ENCODE measurements at regions not wholly inside any gene's neighbourhood (a gene's known extent, or its start where the extent isn't known, plus 50 kb on each side); places are given as distances from the start of the nearest gene placed in this dataset.

DNA sequence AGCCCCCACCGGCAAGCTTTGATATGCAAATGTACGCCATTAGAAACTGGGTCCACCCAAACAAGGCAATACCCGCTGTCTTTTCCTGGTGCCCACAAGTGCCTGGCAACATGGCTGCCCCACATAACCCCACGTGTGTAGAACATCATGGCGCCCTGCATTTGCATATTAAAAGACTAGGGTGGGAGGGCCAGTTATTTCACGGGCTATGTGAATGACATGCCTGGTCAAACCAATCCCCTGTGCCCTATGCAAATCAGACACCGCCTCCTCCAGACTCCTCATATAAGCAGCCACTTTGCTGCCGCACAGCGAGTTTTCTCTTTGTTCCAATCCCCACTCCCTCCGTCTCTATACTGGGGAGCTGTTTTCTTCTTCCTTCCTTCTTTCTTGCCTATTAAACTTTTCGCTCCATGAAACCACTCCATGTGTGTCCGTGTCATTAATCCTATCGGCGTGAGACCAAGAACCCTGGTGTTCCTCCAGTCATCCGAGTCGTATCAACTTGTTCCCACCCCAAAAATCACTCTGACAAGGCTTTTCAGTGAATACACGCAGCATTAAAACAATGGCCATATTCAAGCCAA, 112.6 kb upstream of the SORBS2 start:
- no peak for DNase-seq (ENCODE audit: low spot score)

DNA sequence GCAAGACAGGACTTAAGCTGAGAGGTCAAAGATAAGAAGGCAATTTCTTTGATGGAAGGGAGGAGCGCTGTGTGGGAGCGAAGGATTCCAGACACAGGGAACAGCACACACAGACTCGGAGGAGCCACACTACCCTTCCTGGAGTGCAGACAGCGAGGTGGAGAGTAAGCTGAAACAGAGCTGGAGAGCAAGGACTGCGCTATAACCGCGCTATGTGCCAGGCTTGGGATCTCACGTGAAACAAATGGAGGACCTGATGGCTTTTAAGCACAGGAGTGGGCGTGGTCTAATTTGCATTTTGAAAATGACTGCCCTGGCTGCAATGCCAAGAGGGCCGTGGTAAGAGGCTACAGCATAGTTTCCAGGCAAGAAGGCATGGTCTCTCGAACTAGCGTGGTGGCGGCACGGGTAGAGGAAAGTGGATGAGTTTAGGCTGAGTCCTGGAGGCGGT, 113.9 kb upstream of the SORBS2 start:
- no peak for DNase-seq (ENCODE audit: low spot score)

DNA sequence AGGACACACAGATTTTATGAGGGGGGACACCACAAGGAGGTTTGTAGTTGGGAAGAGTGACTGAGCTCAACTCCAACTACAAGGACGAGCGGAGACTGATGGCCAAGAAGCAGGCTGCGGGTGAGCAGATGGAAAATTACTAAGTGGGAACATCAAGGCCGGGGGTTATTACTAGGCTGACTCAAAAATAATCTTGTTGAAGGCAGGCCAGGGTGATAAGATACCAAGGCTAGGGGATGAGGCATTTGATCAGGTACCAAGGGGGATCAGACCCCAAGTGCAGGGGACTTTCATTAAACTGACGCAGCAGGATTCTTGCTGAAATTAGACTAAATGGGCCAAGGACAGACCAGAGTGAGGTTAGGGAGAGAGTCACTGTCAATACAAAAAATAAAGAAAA, 119.4 kb upstream of the SORBS2 start:
- DNase-seq (ENCODE audit: low spot score), result no peak

DNA sequence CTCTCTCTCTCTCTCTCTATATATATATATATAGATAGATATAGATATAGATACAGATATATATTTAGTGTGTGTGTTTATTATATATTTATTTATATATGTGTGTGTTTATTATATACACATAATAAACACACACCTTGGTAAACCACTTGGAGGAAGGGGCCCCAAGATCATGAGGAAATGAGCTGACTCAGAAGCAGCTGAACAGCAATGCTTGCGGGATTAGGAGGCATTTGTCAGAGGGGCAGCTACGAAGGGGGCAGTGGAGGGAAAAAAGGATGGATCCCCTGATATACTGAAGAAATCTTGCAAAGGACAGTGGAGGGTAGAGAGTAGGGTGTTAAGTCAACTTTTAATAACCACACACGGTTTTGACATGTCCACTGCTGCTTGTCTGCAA, 120.0 kb upstream of the SORBS2 start:
- DNase-seq (ENCODE audit: low spot score), result no peak

DNA sequence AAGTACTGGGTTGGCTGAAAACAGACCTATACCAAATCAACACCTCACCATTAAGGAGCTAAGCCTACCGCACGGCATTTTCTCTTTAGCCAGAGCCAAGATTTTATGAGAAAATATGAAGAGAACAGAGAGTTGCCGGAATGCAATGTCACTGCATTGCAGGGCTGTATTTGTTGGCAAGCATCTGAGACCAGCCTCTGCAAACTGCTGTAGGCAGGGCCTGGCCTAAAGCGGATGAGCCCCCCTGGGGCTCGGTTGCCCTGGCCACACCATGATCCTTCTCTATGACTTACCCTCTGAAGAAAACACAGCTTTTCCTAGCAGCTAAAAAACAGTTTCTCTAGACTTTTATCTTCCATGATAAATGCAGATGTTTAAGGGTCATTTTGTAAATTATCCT, 120.5 kb upstream of the SORBS2 start:
- no peak for DNase-seq (ENCODE audit: low spot score)

DNA sequence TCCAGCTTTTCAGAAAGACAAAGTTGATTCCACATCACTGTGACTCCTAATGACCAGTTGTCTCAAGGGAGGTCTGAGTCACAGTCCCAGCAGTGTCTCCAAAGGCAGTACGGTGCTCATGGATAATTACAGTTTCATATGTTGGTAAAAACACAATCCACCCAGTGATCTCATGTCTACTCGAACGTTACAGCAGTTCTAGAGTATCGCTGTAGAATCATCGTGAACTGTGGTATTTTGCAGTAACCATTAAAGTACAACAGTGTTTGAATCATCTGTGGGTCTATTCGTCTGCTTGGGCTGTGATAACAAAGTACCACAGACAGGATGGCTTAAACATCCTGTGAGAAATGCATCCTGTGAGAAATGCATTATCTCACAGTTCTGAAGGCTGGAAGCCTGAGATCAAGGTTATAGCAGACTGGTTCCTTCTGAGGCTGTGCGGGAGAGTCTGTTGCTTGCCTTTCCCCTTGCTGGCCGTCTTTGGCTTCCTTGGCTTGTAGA, 121.1 kb upstream of the SORBS2 start:
- no peak for DNase-seq (ENCODE audit: low spot score)

DNA sequence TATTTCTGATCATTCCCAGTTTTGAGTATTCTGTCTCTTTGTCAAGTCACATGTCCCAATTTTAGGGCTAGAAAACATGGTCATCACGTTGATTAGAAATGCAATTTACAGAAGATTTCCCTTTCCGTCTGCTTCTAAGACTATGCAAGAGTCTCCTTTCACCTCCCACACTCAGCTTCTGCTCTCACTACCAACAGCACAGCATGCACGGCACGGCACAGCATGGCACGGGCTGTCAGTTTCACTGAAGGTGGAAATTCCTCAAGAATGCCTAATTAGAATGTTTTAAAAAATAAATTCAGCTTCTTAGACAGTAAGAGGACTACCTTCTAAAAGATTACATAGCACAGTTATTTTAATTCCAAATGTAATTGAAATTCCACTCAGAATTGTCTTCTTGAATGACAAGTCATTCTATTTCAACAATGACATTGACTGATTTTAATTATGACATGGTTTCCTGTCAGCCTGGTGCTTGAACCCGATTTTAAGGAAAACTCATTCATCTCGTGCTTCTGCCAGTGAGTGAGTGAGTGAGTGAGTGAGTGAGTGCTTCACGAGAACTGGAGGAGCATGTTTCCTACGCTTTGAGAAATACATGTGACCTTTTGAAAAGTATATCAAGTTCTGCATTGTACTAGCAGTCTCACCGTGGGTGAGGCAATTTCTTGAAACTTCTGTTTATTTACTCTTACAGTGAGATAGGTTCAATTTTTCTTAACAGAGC, 124.8 kb upstream of the SORBS2 start:
- no peak for DNase-seq (ENCODE audit: low spot score)

DNA sequence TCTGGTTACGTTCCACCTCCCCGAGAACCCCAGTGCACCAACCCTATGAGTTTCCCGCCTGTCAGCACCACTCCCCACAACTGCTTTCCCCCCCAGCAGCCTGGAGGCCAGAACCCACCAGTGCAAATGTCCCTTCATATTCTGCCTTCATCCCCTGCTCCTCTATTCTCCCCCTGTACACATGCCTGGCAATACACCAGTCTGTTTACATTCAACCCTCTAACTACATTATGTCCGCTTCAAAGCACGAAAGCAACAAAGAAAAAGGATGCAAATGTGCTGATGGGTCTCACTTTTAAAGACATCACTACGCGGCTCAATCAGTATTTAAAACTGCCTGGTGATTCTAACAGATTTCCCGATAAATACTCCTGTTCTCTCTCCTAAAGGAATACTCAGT, 126.7 kb upstream of the SORBS2 start:
- DNase-seq (ENCODE audit: low spot score), result no peak

DNA sequence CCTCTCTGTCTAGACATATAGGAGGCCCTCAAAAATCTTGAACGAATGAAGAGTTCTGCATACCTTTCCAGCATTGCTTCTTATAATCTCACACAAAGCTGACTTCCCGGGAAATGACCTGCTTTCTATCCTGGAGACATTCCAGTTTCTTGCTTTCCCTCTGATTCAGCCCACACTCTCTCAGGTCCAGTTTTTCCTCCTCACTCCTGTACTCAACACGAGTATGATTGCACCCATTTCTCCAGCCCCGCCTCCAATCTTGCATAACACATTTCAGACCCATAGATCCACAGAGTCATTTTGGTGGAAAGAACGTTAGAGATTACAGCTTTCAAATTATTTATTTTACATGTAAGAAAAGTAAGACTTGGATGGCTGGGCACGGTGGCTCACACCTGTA, 127.5 kb upstream of the TLR3 start:
- no peak for DNase-seq (ENCODE audit: low spot score)

DNA sequence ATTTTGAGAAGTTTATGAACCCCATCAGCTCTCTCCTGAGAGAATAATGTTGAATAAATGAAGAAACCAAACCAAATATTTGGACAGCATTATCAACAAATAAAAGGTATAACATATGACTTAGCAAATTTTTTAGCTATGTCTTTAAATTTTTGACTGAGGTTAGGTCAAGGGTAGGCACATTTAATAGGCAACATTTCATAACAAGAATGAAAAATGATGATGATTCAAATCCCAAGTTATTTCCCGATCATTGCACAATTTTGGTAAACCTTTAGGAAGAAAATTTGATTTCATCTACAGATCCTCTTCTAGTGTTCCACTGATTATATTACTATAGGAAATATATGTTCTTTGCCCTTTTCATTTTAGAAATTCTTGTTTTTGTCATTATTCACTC, 123.7 kb upstream of the TLR3 start:
- no peak for DNase-seq (ENCODE audit: low spot score)

DNA sequence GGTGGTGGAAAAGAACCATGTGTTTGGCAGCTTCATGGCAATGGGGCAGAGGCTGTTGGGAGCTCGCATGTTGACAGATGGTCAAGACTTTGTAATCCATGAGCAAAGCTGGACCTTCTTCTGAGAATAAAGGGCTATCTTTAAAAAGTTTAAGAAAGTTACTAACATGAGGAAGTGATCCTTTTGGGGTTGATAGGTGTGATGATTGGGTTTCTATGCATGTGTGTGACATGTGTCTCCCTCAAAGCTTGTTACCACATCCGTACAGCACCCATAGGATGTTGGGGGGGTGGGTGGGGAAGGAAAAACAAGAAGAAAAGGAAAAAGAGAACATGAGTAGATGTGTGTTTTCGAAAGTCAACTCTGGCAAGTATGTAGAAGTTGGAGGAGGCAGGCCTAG, 123.0 kb upstream of the TLR3 start:
- DNase-seq (ENCODE audit: low spot score), result no peak

DNA sequence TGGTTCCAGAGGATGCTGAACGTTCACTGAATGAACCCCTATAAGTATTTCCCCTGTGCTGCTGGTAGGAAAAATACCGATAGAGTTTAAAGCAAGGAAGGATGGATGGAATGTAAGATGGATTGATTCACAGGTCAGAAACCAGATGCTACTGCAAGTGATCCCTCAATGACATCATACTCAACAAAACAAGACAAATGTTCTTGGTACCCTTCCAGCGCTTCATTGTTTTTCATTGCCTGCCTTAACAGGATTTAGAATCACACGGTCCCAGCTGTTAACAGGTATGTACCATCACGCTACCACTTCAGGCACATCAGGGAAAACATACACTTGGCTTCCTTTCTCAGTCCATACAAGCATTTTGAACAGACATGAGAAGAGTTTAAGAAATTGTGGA, 118.1 kb upstream of the TLR3 start:
- DNase-seq (ENCODE audit: low spot score), result no peak

DNA sequence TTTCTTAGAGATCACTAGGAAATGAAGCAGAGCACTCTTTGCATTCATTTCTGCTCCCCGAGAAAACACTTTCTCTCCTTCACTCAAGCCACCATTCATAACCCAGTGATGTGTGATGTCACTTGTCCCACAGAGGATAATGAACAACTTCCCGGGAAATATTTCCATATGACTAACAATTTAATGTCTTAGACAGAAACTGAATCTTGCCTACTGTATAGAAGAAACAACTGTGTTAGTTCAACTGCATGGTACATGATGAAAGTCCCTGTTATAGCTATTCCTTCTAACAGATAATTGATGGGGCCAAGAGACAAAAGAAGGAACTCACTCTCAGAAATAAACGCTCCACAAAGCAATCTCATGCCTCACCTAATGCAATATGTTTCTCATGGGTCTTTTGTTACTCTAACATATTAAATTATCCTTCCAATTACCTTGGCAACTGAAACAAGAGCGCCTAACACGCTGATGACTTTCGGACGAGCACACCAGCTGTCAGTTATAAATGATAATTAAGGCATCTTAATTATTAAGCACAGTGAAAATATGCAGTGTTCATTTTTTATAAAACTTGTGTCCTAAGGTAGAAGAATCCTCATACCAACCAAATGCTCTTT, 113.7 kb upstream of the TLR3 start:
- no peak for DNase-seq (ENCODE audit: low spot score)

DNA sequence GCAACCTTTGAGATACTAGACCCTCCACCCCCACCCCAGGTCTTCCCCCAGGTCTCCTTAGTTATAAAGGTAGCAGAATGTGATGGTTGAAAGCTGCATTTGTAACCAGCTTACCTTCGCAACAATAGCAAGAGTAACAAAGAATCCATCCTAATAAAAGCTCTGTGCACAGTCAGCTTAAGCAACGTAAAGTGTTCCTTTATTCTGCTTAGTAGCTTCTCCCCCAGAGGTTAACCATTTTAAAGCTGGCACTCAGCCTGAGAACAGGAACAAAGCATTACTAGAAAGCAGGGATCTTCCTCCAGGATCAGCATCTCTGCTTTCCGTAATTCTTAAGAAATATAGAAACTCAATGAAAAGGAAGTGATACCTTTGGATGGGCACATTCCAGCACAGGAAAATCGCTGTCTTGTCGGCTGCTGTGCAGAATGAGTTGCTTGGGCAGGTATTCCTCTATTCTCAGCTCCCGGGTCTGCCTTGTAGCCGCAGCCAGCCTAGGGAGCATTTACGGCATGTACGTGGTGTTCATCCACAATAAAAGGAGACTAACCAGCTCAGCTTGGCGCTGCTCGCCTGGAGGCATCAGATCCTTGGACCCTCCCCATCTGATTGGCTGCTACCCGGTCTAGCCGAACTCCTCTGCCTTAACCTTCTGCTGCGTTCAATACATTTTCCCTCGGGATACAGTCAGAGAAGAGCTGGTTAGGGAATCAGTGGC, 113.0 kb upstream of the TLR3 start:
- no peak for DNase-seq (ENCODE audit: low spot score)

DNA sequence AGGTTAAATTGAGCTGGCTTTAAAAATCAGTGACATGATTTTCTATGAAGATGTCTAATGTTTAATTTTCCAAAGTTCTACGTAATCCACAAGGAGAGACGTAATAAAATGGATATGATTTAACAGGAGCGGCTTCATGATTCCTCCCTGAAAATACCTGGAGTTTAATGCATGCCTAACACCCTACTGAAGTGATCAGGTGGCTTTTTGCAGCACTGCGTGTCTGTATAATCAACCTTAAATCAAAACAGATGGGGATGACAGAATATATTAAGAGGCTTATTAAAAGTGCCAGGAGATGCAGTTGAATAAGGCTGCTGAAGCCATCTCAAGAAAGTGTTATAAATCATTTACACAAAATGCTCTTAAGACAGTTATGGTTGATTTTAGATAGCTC, 112.4 kb upstream of the TLR3 start:
- DNase-seq (ENCODE audit: low spot score), result no peak

DNA sequence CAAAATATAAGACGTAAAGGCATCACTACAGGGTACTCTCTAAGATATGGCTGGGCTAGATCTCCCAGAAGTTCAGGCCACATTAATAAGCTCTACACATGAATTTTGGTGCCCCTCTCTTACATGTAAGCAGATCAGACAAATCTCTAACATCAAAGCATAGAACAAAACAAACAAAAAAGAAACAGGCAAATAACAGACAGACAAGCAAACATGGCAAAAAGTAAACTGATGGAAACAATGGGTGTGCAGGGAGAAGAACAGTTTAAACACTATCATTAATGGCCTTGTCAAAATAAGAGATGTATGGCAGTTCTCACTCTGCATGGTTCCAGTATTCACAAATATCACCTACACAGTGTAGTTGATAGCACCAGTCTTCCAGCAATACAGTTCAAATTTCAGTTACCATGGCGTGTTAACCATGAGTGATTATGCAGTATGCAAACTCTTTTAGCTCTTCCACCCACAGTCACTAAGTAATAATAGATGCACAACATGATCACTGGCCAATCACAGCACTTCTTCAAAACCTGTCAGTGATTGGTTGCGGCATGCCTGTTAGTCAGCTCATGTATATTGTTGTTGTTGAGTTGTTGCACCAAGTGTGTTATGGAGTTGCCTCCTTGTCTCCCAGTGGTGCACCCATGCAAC, 110.7 kb upstream of the TLR3 start:
- no peak for DNase-seq (ENCODE audit: low spot score)

DNA sequence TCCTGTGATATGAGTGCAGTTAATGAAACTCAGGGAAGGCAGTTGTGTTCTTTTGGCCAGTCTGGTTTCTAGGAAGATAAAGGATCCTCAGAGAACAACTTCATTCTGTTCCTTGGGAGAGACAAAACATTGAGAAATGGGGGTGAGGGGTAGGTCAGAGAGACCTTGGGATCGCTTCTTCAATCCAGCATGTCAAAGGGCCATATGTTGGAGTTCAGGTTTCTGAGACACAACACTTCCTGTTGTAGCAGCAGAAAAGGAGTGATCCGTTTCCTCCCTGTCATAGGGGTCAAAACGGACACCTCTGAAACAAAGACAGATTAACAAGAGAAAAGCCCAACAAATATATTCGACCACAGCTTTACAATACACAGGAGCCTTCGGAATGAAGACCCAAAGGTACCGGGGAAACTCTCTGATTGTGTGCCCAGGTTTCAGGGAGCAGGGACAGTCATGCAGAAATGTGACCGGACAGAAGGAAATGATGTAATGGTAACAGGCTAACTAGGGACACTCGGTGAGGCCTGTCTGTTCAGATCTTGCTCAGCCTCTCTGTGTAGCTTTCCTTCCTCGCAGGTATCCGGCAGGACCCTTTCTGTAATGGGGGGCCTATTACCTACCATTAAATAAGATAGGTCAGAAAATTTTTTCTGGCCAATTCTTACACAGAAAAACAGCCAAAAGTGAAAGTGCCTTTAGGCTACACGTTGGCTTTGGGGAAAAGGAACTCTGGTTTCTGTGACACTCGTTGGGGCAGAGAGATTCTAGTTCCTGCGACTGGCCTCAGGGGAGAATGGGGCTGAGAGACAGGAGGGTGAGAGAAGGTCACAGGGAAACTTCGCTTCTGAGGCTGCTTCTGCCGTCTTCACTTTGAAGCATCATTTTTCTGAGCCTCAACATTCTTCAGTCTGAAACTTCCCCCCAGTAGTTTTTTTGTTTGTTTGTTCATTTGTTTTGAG, 103.3 kb upstream of the TLR3 start:
- no peak for DNase-seq (ENCODE audit: low spot score)

DNA sequence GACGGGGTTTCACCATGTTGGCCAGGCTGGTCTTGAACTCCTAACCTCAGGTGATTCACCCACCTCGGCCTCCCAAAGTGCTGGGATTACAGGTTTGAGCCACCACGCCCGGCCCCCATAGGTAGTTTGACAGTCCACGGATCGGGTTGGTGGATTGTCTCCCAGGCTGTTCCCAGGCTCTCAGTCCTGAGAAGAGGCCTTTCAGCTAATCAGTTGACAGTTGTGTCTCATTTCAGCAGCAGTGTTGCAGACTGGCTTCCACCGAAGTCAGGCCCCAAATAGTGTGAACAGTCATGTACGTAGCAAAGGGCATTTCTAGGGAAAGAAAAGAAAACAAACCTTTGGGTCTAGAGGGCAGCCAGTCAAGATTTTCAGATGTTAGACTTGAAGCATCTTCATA, 102.4 kb upstream of the TLR3 start:
- no peak for DNase-seq (ENCODE audit: low spot score)

DNA sequence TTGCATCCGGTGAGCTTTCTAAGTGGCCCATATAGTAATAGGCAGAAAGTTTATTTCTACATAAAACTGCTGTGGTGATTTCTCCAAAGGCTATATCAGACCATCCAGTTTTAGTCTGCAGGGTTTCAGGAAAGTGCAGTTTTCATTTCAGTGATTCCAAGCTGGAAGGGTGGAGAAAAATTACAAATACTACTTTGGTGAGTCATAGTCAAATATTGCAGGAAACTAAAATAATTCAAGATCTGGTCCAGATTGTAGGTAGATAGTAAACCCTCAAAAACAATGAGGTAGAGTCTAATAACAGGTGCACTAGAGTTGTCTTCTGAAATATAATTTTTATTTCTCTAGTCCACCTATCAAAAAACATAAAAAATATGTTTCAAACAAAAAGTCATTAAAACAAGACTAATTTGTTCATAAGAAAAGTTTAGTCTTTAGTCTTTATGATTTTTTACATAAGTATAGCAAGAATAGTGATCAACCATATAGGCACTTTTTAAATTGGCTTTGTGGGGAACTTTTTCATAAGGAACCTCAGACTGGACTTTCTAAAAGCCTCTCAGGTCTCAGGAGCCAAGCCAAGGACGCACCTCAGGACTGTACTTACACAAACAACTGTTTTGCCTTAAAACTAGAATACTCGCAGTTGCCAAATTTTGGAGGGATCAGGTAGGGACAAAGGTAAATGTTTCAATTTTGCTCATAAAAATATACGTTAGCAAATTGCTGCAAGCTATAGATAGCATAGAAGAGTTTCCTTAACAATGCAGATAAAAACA, 101.8 kb upstream of the TLR3 start:
- DNase-seq (ENCODE audit: low spot score), result no peak

DNA sequence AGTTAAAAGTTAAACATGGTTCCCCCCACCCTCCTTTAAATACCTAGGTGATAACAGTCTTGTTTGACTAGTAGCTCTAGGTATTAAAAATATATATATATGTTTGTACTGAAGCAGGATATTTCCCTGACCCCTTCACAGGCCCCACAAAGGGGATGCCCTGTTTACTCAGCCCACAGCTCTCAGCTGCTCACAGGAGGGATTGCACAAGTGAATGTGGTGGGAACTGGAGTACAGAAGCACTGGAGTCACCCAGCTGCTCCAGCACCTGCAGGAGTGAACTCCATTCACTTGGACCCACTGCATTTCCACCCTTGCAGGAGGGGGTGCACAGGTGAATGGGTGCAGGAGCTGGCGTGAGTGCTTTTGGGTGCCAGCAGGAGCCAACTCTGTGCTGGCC, 99.3 kb upstream of the TLR3 start:
- no peak for DNase-seq (ENCODE audit: low spot score)
